ENCODE measurements at regions not wholly inside any gene's neighbourhood (a gene's known extent, or its start where the extent isn't known, plus 50 kb on each side); places are given as distances from the start of the nearest gene placed in this dataset.

GRCh38 chr6:134510920-134511319 is 193.0 kb upstream of the SGK1 start:
- Histone ChIP-seq H3K27ac (no peak overlapping the region), H3K4me1 (no peaks in the 10 kb centered on the region), H3K36me3 (no peaks in the 10 kb centered on the region), H2AFZ (replicated peaks) (no peak overlapping the region), H3K9me3 (ENCODE audit: low read depth) (no peaks in the 10 kb centered on the region), H4K20me1 (ENCODE audit: low read depth) (no peaks in the 10 kb centered on the region), H3K4me3 (no peak overlapping the region), H3K9ac (no peak overlapping the region), H3F3A (ENCODE audit: low read depth) (no peaks in the 10 kb centered on the region), H3K27me3 (no peaks in the 10 kb centered on the region), H3K4me2 (no peak overlapping the region), H3K79me2 (ENCODE audit: low read depth) (no peaks in the 10 kb centered on the region)
- TF ChIP-seq CTCF (IDR thresholded peaks at IDR 0.05) = no peak
- no peak for TF ChIP-seq EZH2 (IDR thresholded peaks at IDR 0.05)
- no peak for TF ChIP-seq EZH2phosphoT487 (IDR thresholded peaks at IDR 0.05)
- H3K4me3 Mint-ChIP-seq = no peak overlapping the region
- no peak overlapping the region for H3K27ac Mint-ChIP-seq
- no peaks in the 10 kb centered on the region for H3K36me3 Mint-ChIP-seq
- no peaks in the 10 kb centered on the region for H3K27me3 Mint-ChIP-seq (ENCODE audit: insufficient read depth, low read depth)
- no peak for DNase-seq (ENCODE audit: low spot score)
- no peaks in the 10 kb centered on the region for H3K9me3 Mint-ChIP-seq
- no peaks in the 10 kb centered on the region for H3K4me1 Mint-ChIP-seq

GRCh38 chr6:134510142-134510541 is 192.2 kb upstream of the SGK1 start:
- H3K9ac ChIP-seq = no peak overlapping the region
- no peaks in the 10 kb centered on the region for H3K36me3 ChIP-seq
- no peaks in the 10 kb centered on the region for H3K79me2 ChIP-seq (ENCODE audit: low read depth)
- no peaks in the 10 kb centered on the region for H3F3A ChIP-seq (ENCODE audit: low read depth)
- DNase-seq (ENCODE audit: low spot score) = no peak
- no peak overlapping the region for H3K4me3 ChIP-seq
- H3K4me2 ChIP-seq = no peak overlapping the region
- H2AFZ ChIP-seq (replicated peaks) = no peak overlapping the region
- H3K27ac ChIP-seq = no peak overlapping the region
- H3K4me3 Mint-ChIP-seq = no peak overlapping the region
- no peaks in the 10 kb centered on the region for H3K9me3 Mint-ChIP-seq
- H3K36me3 Mint-ChIP-seq = no peaks in the 10 kb centered on the region
- no peaks in the 10 kb centered on the region for H3K4me1 ChIP-seq
- no peaks in the 10 kb centered on the region for H3K4me1 Mint-ChIP-seq
- no peaks in the 10 kb centered on the region for H4K20me1 ChIP-seq (ENCODE audit: low read depth)
- no peaks in the 10 kb centered on the region for H3K9me3 ChIP-seq (ENCODE audit: low read depth)
- H3K27me3 ChIP-seq = no peaks in the 10 kb centered on the region
- no peak for TF ChIP-seq CTCF (IDR thresholded peaks at IDR 0.05)
- TF ChIP-seq EZH2 (IDR thresholded peaks at IDR 0.05) = no peak
- no peak for TF ChIP-seq EZH2phosphoT487 (IDR thresholded peaks at IDR 0.05)
- no peak overlapping the region for H3K27ac Mint-ChIP-seq
- no peaks in the 10 kb centered on the region for H3K27me3 Mint-ChIP-seq (ENCODE audit: insufficient read depth, low read depth)

- H3K27ac Mint-ChIP-seq = no peak overlapping the region
- no peaks in the 10 kb centered on the region for H3K4me1 ChIP-seq
- no peaks in the 10 kb centered on the region for H3K9me3 Mint-ChIP-seq
- no peaks in the 10 kb centered on the region for H3F3A ChIP-seq (ENCODE audit: low read depth)
- H3K27ac ChIP-seq = no peak overlapping the region
- H3K27me3 Mint-ChIP-seq (ENCODE audit: insufficient read depth, low read depth) = no peaks in the 10 kb centered on the region
- no peaks in the 10 kb centered on the region for H3K9me3 ChIP-seq (ENCODE audit: low read depth)
- no peaks in the 10 kb centered on the region for H3K36me3 Mint-ChIP-seq
- no peaks in the 10 kb centered on the region for H3K79me2 ChIP-seq (ENCODE audit: low read depth)
- H2AFZ ChIP-seq (replicated peaks) = no peak overlapping the region
- H3K4me3 ChIP-seq = no peak overlapping the region
- no peaks in the 10 kb centered on the region for H4K20me1 ChIP-seq (ENCODE audit: low read depth)
- H3K4me2 ChIP-seq = no peak overlapping the region
- TF ChIP-seq EZH2phosphoT487 (IDR thresholded peaks at IDR 0.05) = no peak
- no peak for TF ChIP-seq CTCF (IDR thresholded peaks at IDR 0.05)
- TF ChIP-seq EZH2 (IDR thresholded peaks at IDR 0.05) = no peak
- no peaks in the 10 kb centered on the region for H3K4me1 Mint-ChIP-seq
- H3K36me3 ChIP-seq = no peaks in the 10 kb centered on the region
- no peaks in the 10 kb centered on the region for H3K27me3 ChIP-seq
- no peak overlapping the region for H3K9ac ChIP-seq
- no peak for DNase-seq (ENCODE audit: low spot score)
- no peak overlapping the region for H3K4me3 Mint-ChIP-seq
Observed at GRCh38 chr6:134508862-134509498, 191.1 kb upstream of the SGK1 start.

Measured in neural progenitor cell (in vitro differentiated cells).